Dedifferentiated amniotic fluid mesenchymal stem cell (primary cell): ENCODE measurements at regions not wholly inside any gene's neighbourhood (a gene's known extent, or its start where the extent isn't known, plus 50 kb on each side); places are given as distances from the start of the nearest gene placed in this dataset.
A peak's percentile ranks its signal among the peaks of the same experiment; 100 is the strongest.

Experiments
- DNase-seq: peaks from one replicate; pipeline ENCODE4 v3.0.0-alpha.2; 2016; ENCODE audit errors: extremely low spot score

DNA sequence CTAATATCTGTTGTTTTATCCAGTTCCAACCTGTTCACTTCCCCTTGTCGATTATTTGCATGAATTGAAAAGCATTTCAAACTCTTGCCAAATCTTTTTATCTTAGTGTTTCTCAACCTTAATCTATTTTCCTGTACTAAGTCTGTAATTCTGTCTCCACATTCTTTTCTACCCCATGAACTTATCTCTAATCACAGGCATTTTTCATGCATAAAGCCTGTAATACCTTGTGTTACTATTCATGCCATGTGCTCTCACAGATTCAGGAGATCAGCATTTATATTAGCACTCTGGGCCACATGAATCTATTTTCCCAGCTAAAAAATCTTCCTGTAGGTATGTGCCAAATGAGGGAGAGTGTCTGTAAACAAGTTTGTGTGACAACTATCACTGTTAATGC is 1360.9 kb downstream of the STIM2 start:
- DNase-seq: no peak

DNA sequence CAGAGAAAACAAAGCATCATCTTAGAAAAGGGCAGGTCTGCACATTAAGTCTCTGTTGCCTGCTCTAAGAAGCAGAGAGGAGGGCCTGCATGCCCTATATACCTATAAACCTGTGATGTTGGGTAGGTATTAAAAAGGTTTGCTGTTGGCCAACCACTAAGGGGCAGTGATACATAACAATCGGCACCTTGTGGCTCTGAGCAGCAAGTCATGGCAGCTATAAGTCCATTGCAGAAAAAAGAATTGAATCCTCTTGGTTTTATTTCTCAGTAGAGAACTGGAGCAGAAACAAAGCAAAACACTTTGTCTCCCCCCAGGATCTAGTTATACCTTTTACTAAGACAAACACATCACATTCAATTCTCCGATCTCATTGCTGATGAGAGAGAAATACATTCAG is 1364.4 kb downstream of the STIM2 start:
- no peak for DNase-seq

DNA sequence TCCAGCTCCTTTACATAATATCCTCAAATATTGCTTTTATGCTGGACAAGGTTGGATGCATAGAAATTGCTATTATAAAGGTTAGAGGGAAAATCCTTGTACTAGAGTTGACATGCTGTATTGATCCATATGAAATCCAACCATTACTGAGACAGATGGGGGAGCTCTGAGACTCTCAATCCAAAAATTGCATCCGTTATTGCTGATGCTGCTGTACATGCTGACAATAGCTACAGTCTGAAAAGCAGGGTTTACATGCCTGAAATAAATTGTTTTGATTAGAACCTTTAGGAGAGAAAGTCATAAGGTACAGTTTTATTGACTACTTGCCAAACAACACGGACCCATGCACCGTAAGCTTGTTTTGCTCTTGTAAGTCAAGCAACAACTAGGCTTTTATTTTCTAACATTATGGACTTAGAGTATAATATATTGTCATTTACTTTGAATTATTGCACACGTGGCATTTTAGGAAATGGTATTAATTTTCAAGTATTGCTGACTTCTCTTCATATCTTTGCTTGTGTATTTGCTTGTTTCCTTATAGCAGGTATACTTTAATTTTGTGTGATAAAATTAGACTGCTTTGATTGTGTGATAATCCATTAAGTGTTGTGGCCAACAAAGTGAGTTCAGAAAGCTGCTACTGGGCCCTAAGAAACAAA is 1365.2 kb downstream of the STIM2 start:
- DNase-seq: no peak

DNA sequence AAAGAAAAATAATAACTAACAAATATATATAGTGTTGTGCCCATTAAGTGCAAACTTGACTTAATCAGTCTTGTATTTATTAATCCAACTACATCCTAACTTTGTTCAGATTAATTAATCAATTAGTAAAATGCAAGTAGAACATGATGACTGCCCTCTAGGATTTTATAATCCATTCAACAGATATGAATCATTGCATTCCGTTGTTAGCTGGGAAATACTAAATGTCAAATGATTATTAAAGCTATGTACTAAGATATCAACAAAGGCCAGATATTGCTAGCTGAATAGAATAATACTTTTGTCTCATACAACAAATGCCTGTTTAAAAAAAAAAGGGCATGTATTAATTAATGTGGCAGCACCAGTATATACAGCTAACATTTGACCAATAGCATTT is 1366.3 kb downstream of the STIM2 start:
- no peak for DNase-seq

DNA sequence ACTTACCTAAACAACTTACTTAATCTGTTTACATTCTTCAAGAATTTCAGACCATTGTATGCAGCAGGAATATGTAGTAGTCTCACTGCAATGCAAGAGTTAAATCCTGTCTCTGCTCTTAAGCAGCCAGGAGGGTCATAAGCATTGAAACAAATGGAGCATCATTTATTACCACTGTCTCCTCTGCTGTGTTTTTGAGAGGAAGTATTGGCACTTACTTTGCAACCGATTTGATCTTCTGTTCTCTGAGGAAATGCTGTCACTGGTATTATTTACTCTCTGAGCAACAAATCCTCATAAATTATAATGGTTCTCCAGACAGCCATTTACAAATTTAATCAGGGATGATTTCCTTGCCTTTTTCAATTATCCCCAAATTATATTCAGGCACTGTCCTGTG is 1367.1 kb downstream of the STIM2 start:
- DNase-seq: no peak

DNA sequence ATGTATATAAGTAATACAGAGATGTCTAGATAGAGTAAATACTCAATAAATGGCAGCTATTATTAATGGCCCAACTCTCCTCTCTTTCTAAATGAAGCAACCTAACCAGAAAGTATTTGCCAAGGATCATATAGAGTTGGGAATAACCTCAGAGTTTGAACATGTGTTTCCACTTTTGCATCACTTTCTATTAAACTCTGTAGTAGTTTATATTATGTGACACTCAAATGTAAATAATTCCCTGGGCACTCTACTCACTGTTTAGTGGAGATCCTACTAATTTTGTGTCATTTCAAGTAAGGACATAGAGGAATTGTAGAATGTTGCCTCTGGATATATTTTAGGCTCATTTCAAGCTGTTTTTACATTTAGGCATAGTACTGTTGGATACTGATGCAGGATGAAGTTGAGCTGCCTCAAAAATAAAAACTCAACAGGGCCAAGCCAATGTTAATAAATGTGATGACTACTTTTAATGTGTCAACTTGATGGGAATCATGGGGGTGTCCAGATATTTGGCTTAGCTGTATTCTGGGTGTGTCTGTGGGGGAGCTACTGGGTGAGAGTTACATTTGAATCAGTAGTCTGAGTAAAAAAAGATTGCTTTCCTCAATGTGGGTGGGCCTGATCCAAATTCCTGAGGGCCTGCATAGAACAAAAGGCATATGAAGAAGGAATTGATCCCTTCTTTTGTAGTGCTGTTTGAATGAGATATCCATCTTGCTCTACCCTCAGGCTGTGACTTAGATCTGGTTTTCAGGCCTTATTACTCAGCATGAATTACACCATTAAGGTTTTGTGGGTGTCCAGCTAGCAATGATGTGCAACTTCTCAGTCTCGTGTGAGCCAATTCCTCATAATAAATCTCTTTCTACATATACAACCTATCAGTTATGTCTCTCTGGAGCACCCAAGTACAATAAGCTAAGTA is 1368.2 kb downstream of the STIM2 start:
- DNase-seq: peak; percentile 22

DNA sequence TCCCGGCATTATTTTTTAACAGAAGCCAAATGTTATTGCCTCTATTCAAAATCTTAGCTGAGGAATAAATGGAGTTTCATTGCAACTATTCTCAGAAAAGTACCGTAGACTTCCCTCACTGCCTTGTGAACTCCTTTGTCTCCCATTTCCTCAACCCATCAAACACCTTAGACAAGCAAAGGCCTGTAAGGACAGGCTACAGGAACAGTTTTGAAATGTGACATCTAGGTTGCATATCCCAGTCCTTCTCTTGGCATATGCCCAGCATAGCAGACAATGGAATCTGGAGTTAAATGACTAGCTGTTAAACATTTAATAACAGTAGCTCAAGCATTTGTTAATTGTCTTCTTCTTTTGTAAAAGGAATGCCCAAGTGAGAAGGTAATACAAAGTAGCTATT is 1371.7 kb downstream of the STIM2 start:
- no peak for DNase-seq

GRCh38 chr4:28232951-28233350 is 1372.3 kb downstream of the STIM2 start:
- no peak for DNase-seq

GRCh38 chr4:28233724-28234123 is 1373.1 kb downstream of the STIM2 start:
- no peak for DNase-seq

DNA sequence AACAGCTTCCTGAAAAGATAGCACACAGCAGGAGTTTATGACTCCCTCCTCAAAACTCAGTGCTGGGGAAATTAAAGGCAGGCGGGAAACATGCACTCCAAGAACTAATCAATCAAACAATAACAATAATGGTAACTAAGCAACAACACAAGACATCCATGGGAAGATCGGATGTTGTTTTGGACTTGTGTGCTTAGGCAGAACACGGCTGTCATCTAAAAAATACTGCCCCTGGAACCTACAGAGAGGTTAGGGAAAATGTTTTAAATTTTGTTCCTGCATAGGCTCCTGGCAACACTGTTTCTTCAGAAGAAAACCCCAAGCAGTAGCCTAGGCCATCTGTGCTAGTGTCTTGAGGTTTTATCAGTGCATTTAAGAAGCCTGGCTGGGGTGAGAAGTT is 1378.2 kb downstream of the STIM2 start:
- DNase-seq: no peak

GRCh38 chr4:28241021-28241420 is 1380.4 kb downstream of the STIM2 start:
- DNase-seq: no peak

DNA sequence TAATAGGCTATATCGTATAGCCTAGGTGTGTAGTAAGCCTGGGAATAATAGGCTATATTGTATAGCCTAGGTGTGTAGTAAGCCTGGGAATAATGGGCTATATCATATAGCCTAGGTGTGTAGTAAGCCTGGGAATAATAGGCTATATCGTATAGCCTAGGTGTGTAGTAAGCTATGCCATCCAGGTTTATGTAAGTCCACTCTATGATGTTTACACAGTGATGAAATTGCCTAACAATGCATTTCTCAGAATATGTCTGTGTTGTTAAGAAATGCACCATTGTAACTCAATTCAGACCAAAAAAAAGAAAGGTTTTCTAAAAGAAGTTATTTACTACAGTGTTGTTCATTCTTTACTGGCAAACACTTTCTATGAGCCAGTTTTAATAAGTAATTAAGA is 1387.2 kb downstream of the STIM2 start:
- no peak for DNase-seq

DNA sequence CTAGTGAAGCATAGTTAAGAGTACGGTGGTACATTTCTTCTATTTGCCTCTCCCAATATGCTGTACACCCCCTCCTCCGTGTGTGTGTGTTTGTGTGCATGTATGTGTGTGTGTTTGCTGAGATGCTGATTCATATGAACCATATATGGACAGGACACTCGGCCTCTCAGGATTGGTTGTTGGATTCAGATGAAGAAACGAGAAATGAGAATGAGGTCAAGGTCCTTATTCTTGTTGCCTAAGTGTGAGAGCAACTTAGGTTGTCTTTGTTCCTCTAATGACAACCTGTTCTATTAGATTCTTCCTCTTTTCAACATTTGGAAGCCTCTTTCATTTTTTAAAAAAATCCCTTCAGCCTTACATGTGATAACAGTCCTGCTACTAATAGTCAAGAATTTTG is 1387.6 kb downstream of the STIM2 start:
- DNase-seq: no peak

DNA sequence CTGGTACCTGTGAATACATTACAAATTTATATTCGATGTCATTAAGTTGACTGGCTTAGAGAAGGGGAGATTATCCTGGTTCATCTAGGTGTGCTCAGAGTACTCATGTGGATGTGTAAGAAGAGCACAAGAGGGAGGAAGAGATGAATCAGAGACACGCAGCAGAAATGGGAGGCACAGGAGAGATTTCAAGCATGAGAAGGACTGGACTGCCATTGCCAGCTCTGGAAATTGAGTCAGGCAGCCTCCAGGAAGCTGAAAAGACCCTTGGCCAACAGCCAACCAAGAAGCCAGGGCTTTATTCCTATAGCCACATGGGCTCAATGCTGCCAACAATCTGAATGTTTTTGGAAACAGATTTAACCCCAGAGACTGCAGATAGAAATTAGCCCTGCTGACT is 1390.0 kb downstream of the STIM2 start:
- DNase-seq: no peak

- DNase-seq: no peak
Observed at GRCh38 chr4:28251831-28252230, 1391.2 kb downstream of the STIM2 start.

DNA sequence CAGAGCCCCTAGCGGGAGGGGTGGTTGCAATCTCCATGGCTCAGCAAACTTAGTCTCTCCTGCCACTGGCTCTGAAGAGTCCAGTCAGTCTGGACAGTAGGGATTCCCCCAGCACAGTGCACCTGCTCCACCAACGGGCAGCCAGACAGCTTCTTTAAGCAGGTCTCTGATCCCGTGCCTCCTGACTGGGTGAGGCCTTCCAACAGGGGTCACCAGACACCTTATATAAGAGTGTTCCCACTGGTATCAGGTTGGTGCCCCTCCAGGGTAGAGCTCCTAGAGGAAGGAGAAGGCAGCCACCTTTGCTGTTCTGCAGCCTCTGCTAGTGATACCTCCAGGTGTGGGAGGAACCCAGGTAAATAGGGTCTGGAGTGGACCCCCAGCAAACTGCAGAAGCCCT is 1393.4 kb downstream of the STIM2 start:
- DNase-seq: no peak

GRCh38 chr4:28256295-28256694 is 1395.7 kb downstream of the STIM2 start:
- DNase-seq: no peak

- no peak for DNase-seq
Observed at GRCh38 chr4:28259951-28260350, 1399.3 kb downstream of the STIM2 start.

DNA sequence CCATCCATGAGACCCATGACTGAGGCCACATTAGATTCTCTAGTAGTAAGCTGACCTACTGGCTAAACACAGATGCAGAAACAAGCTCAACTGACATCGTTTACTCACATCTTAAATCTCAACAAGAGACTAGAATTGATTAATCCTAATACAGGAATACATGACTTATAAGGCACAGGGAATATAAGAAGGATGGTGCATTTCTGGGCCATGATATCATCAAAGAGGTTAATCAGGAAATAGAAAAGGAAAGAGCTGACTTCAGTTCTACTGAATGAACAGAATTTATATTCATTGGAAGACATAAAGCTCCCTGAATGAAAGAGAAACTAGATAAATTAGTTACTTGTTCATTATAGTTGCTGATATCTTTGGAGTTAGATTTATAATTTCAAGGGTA is 1406.5 kb downstream of the STIM2 start:
- no peak for DNase-seq

DNA sequence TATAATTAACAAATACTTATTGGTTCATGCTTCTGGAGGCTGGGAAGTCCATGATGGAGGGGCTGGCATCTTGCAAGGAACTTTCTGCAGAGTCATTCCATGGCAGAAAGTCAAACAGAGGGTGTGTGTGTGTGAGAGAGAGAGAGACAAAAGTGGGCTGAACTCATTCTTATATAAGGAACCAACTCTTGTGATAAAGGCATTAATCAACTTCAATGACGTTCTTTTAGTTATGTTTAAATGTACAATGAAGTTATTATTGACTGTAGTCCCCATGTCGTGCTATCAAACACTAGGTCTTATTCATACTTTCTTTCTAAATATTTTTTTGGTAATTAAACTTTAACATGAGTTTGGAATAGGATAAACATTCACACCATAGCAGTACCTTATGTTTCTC is 1408.8 kb downstream of the STIM2 start:
- DNase-seq: no peak

DNA sequence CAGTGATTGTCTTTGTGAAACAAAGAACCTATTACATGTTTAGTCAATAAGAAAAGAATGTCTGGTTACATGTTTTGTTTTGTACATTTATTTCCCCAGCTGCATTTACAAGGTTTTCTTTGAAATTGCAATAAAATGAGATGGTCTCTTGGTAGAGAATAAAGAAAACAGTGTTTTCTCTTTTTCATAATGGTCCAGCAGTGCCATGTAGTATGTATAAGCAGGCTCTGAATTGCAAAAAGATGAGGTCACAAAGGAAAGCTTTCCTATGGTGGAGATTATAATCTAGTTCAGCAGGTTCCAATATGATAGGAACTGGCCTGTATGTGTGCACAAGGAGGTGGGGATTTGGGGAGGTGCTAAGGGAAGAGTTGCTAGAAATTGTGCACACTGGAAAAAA is 1417.3 kb downstream of the STIM2 start:
- DNase-seq: no peak

DNA sequence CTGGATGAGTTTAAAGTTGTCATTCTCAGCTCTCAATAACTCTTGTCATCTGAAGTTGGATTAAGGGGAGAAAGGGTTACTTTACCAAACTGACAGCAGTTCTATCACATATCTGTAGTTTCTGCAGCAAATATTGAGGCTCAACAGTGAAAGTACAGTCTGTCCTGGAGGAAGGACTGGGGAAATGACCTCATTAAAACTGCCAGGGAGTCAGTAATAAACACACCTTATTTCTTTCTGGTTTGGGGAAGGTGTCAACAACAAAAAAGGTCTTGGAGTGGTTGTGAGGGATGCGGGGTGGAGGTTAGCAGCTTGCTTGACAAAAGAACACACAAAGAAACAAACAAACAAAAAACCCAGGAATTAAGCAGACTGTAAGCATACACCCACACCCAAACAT is 1418.0 kb downstream of the STIM2 start:
- DNase-seq: no peak

GRCh38 chr4:28279249-28279648 is 1418.6 kb downstream of the STIM2 start:
- DNase-seq: no peak
